ENCODE measurements at regions not wholly inside any gene's neighbourhood (a gene's known extent, or its start where the extent isn't known, plus 50 kb on each side); places are given as distances from the start of the nearest gene placed in this dataset.

DNA sequence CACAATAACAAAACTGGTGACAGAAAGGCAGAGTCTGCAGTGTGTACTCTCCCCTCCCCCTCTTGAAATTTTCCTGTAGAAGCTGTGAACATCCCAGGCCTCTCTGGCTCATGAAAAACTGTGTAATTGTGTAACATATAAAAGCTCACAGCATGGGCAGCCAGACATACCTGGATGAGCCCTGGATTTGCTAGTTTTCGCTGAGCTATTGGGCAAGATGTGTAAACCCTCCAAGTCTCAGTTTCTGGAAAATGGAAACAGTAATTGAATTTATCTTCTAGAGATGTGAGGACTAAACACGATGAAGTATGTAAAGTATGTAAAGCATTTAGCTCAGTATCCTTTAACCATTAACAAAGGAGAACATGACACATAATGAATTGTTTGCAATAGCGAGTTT is 143.2 kb upstream of the ANKH start:
- Histone ChIP-seq H3K9me3 (replicated peaks; ENCODE audit: control insufficient read depth, insufficient read depth, low read length) (no peaks in the 10 kb centered on the region), H2AFZ (ENCODE audit: low read depth, low read length) (no peak overlapping the region), H3K27me3 (ENCODE audit: control insufficient read depth in 2 of 2, insufficient read depth in 2 of 2, low read length in 2 of 2) (peaks cover 2 to 5% of the 10 kb centered on the region in 2 experiments), H3K36me3 (ENCODE audit: control insufficient read depth in 2 of 2, extremely low read depth in 1 of 2, insufficient read depth in 2 of 2, low read length in 2 of 2) (no peaks in the 10 kb centered on the region), H3K27ac (ENCODE audit: insufficient read depth, low read depth, low read length) (no peak overlapping the region), H3K4me1 (ENCODE audit: control insufficient read depth, extremely low read depth, insufficient read depth, low read length) (peaks cover 4% of the 10 kb centered on the region), H4K20me1 (replicated peaks; ENCODE audit: control insufficient read depth, extremely low read depth, insufficient read depth, low read length) (no peaks in the 10 kb centered on the region), H3K79me2 (ENCODE audit: control insufficient read depth, insufficient read depth, low read length) (no peaks in the 10 kb centered on the region), H3K9ac (replicated peaks; ENCODE audit: extremely low read depth, insufficient read depth, low read length) (no peak overlapping the region), H3K4me2 (ENCODE audit: insufficient read depth, low read length) (no peak overlapping the region), H3K4me3 (replicated peaks in 1 of 3; ENCODE audit: insufficient read depth in 1 of 3, low read depth in 1 of 3, low read length in 3 of 3) (no peak overlapping the region), H3K9me1 (replicated peaks; ENCODE audit: control insufficient read depth, extremely low read depth, insufficient read depth, low read length) (no peaks in the 10 kb centered on the region)
- ChIA-PET POLR2A (no interaction called here), CTCF (interaction anchor here (0.7 to 4.8 kb wide), 11 partner anchors 11 to 366 kb away, joined by 3 to 84 read pairs (median 3); no protein-coding TSS in a partner anchor)
- TF ChIP-seq EZH2 (IDR thresholded peaks at IDR 0.05; ENCODE audit: borderline replicate concordance, low read depth, low read length, severe bottlenecking) (no peak), GATA2 (IDR thresholded peaks at IDR 0.05; ENCODE audit: insufficient read depth, insufficient read length, low read depth, low read length) (no peak), POLR2AphosphoS5 (IDR thresholded peaks at IDR 0.05; ENCODE audit: insufficient read depth, low read depth, low read length) (no peak), POLR2A (IDR thresholded peaks at IDR 0.05; ENCODE audit: low read depth, low read length) (no peak), JUN (IDR thresholded peaks at IDR 0.05; ENCODE audit: borderline replicate concordance, insufficient read depth, insufficient read length, low read depth) (no peak), FOS (IDR thresholded peaks at IDR 0.05; ENCODE audit: borderline replicate concordance, insufficient read depth, low read length) (no peak), MYC (IDR thresholded peaks at IDR 0.05; ENCODE audit: low read depth, low read length) (no peak)
- TF ChIP-seq, protein P1, sequence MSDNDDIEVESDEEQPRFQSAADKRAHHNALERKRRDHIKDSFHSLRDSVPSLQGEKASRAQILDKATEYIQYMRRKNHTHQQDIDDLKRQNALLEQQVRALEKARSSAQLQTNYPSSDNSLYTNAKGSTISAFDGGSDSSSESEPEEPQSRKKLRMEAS (IDR thresholded peaks at IDR 0.05; ENCODE audit: insufficient read depth, insufficient read length) = no peak
- TF ChIP-seq, protein P2, sequence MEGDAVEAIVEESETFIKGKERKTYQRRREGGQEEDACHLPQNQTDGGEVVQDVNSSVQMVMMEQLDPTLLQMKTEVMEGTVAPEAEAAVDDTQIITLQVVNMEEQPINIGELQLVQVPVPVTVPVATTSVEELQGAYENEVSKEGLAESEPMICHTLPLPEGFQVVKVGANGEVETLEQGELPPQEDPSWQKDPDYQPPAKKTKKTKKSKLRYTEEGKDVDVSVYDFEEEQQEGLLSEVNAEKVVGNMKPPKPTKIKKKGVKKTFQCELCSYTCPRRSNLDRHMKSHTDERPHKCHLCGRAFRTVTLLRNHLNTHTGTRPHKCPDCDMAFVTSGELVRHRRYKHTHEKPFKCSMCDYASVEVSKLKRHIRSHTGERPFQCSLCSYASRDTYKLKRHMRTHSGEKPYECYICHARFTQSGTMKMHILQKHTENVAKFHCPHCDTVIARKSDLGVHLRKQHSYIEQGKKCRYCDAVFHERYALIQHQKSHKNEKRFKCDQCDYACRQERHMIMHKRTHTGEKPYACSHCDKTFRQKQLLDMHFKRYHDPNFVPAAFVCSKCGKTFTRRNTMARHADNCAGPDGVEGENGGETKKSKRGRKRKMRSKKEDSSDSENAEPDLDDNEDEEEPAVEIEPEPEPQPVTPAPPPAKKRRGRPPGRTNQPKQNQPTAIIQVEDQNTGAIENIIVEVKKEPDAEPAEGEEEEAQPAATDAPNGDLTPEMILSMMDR (IDR thresholded peaks at IDR 0.05; ENCODE audit: extremely low read depth in 1 of 2, insufficient read depth in 1 of 2, low read depth in 1 of 2, low read length in 2 of 2) = no peak
- BruUV-seq (replicated peaks) = no TSS peak
- intact Hi-C loops (cut with micrococcal nuclease) (loop anchor here (1.0 to 10.0 kb wide), 5 partner anchors 288 to 1030 kb away; no protein-coding TSS in a partner anchor), dilution Hi-C loops (cut with MboI; ENCODE audit: extremely low pct_ligation_motif_present, low sequenced_read_pairs) (loop anchor here (25.0 kb wide), 1 partner anchor 278 kb away; no protein-coding TSS in a partner anchor)
- no peak for FAIRE-seq
- DNase-seq (ENCODE audit: low read depth, low spot score) = no peak

All from endothelial cell of umbilical vein (primary cell).